ENCODE measurements at regions not wholly inside any gene's neighbourhood (a gene's known extent, or its start where the extent isn't known, plus 50 kb on each side); places are given as distances from the start of the nearest gene placed in this dataset.
"Not testable (repeated sequence)": the region's sequence is repeated elsewhere in the genome, so short reads cannot be mapped to it uniquely, and the experiment has no call there.

DNA sequence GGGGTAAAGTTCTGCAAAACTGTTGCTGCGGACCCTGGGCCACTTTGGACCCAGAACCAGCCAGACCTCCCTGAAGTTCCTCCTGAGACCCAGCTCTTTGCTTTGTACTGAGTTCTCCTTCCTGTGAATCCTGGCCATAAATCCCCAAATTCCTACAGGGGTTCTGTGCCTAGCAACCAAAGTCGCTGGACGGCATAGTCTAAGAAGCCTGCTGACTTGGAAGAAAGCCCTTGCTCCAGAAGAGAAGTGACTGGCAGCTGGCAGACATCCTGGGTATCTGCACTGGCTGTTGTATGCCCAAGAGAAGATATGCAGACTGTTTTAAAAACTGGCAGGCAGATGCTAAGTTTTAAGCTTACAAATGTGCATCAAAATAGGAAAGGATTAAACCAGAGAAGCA lies 99.9 kb upstream of the SLC24A4 start:
- DNase-seq: no peak

- no peak for DNase-seq
Measured at GRCh38 chr14:92224358-92224954, 98.5 kb upstream of the SLC24A4 start.

DNA sequence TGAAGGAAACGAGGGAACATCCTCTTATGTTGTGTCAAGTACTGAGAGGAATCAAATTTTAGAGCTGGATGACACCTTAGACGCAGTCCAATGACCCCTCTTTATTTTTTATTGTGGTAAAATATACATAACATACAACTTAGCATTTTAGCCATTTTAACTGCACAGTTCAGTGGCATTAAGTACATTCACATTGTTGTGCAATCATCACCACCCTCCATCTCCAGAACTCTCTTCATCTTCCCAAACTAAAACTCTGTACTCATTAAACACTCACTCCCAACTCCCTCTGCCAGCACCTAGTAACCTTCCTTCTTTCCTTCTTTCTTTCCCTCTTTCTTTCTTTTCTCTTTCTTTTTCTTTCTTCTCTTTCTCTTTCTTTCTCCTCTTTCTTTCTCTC lies 97.2 kb upstream of the SLC24A4 start:
- DNase-seq: no peak

DNA sequence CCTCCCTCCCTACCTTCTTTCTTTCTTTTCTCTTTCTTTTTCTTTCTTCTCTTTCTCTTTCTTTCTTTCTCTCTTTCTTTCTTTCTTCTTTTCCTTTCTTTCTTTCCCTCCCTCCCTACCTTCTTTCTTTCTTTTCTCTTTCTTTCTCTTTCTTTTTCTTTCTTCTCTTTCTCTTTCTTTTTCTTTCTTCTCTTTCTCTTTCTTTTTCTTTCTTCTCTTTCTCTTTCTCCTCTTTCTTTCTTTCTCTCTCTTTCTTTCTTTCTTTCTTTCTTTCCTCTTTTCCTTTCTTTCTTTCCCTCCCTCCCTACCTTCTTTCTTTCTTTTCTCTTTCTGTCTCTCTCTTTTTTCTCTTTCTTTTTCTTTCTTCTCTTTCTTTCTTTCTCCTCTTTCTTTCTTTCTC lies 96.8 kb upstream of the SLC24A4 start:
- DNase-seq: not testable (repeated sequence)

DNA sequence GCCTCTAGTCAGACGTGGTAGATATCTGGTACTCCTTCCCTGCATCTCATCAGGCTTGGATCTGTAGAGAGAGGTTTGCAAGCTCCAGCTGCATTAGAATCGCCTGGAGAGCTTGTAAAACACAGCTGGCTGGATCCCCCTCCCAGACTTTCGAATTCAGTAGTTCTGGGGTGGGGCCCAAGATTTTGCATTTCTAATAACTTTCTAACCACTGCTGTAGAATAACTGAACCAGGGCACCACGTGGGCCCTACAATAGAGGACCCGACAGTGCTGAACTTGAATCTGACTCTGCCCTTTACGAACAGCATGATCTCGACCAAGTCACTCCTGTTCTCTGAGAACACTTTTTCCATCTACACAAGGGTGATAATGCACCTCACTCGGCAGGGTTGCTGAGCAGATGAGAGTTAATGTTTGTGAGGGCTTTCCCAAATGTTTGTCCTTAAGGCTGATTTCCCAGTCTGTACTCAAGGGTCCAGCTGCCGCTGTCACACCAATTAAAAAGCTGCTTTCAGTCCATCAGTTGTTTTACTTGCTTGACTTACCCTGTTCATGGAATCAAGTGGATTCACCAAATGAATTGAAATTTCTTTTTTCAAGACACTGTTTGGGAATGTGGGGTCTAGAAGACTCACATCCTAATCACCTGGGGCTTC lies 86.6 kb upstream of the SLC24A4 start:
- no peak for DNase-seq

GRCh38 chr14:92240658-92241057 lies 82.3 kb upstream of the SLC24A4 start:
- DNase-seq: no peak

GRCh38 chr14:92241966-92242595 lies 80.9 kb upstream of the SLC24A4 start:
- DNase-seq: no peak

GRCh38 chr14:92244805-92245204 lies 78.2 kb upstream of the SLC24A4 start:
- no peak for DNase-seq

DNA sequence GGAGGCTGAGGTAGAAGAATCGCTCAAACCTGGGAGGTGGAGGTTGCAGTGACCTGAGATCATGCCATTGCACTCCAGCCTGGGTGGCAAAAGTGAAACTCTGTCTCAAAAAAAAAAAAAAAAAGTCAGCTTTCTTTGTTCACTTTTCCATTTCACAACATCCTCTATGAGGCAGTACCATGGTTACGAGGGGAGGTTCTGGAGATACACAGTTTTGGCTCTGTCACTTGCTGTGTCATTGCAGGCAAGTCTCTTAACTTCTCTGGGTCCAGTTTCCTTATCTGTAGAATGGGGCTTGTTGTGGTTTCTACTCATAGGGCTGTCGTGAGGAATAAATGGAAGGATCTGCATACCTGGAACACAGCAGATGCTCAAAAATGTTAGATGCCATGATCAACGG lies 75.6 kb upstream of the SLC24A4 start:
- no peak for DNase-seq

GRCh38 chr14:92247947-92248346 lies 75.0 kb upstream of the SLC24A4 start:
- DNase-seq: no peak

DNA sequence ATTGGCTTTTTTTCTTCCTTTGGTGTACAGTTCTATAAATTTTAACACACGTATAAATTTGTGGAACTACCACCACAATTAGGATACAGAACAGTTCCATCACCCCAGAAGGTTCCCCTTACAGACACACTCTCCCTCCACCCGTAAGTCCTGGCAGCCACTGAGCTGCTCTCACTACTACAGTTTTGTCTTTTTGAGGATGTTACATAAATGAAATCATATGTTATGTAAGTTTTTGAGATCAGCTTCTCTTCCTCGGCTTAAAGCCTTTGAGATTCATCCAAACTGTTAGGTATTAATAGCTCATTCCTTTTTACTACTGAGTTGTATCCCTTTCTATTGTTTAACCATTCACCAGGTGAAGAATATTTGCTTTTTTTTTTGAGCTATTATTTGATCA lies 74.3 kb upstream of the SLC24A4 start:
- DNase-seq: no peak

DNA sequence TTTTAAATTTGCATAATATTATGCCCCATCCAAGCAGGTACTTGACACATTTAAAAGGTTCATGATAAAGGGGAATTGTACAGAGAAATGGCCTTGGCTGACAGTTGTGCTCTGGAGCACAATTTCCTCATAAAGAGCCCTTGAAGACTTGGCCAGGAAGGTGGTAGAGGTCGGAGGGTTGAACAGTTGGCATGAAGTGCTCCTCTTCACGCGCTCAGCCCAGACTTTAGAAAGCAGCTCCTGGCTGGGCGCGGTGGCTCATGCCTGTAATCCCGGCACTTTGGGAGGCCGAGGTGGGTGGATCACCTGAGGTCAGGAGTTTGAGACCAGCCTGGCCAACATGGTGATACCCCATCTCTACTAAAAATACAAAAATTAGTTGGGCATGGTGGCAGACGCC lies 72.6 kb upstream of the SLC24A4 start:
- not testable (repeated sequence) for DNase-seq

GRCh38 chr14:92252323-92252722 lies 70.6 kb upstream of the SLC24A4 start:
- DNase-seq: no peak

- DNase-seq: no peak
Measured at GRCh38 chr14:92253381-92253894, 69.5 kb upstream of the SLC24A4 start.

GRCh38 chr14:92254786-92255185 lies 68.2 kb upstream of the SLC24A4 start:
- peak; percentile 31 for DNase-seq

DNA sequence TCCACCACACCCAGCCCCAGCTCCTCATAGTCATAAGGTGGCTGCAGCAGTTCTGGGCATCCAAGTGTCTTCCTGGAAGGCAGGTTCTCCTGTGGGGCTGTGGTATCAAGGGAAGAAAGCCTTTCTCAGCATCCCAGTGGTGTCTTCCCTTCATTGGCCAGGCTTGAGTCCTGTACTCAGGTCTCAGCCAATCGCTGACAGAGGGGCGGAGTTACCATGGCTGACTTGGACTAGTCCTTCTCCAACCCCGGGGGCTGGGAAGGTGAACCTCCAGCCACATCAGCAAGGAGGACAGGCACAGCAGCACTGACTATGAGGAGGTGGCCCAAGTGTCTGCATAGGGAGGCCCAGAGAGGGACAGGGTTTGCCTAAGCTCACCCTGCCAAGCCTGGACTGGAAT lies 64.0 kb upstream of the SLC24A4 start:
- DNase-seq: no peak

GRCh38 chr14:92259613-92260357 lies 63.2 kb upstream of the SLC24A4 start:
- no peak for DNase-seq

DNA sequence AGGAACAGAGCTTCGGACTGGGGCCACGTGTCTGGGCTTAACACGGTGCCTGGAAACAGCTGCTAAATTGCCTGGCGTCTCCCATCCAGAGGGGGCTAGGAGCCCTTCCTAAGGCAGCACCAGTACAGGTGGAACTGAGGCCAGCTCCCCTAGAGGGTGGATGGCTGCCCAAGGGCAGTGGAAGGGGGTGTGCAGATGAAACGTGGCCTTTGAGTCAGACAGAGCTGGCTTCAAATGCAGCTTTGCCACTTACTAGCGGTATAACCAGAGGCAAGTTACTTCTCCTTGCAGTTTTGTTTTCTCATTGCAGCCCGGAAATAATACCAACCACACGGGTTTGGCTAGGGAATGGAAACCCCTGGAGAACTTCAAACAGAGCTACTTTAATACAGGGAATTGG lies 59.3 kb upstream of the SLC24A4 start:
- no peak for DNase-seq

DNA sequence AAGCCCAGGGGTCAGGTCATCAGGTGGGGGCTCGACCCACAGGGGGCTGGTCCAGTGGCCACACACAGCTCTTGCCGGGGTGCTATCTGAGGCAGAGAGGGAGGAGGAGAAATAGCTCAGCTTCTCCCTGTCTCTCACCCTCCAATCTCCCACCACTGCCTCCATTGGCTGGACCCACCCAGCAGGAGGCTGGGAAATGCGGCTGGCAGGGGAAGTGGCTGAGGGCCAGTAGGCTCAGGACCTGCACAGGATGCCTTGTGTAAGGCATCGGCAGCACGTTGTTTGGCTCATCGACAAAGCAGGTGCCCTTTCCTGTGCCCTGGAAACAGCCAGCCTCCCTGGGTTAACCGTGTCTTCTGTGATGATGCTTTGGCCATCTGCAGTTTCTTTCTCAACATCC lies 58.8 kb upstream of the SLC24A4 start:
- no peak for DNase-seq

GRCh38 chr14:92266216-92266615 lies 56.7 kb upstream of the SLC24A4 start:
- DNase-seq: no peak
